SK-N-SH treated with all-trans-retinoic acid at 6 μM for 48 hours (cell line): ENCODE measurements at regions not wholly inside any gene's neighbourhood (a gene's known extent, or its start where the extent isn't known, plus 50 kb on each side); places are given as distances from the start of the nearest gene placed in this dataset.

Experiments used
- CSDC2 ChIP-seq: fragments of 250-450 bp; sonication (Bioruptor Pico); IDR thresholded peaks from 2 replicates; pipeline ENCODE4 v1.5.0; 2020; ENCODE audit warnings: mild to moderate bottlenecking, moderate library complexity
- GLIS3 ChIP-seq: fragments of 250-450 bp; sonication (Bioruptor Pico); IDR thresholded peaks from 2 replicates; pipeline ENCODE4 v1.5.0; 2020; ENCODE audit warnings: mild to moderate bottlenecking, moderate library complexity
- ISL1 ChIP-seq: fragments of 250-450 bp; sonication (Bioruptor Pico); IDR thresholded peaks from 2 replicates; pipeline ENCODE4 v2.1.2; 2022; ENCODE audit warnings: mild to moderate bottlenecking, moderate library complexity
- OSR1 ChIP-seq: fragments of 250-450 bp; sonication (Bioruptor Pico); IDR thresholded peaks from 2 replicates; pipeline ENCODE4 v1.8.0; 2022; ENCODE audit warnings: moderate library complexity, mild to moderate bottlenecking, inconsistent platforms
- PATZ1 ChIP-seq: fragments of 250-450 bp; sonication (Bioruptor Pico); IDR thresholded peaks from 2 replicates; pipeline ENCODE4 v1.8.0; 2020; ENCODE audit warnings: mild to moderate bottlenecking, moderate library complexity, borderline replicate concordance
- PPARA ChIP-seq: fragments of 250-450 bp; sonication (Bioruptor Pico); IDR thresholded peaks from 2 replicates; pipeline ENCODE4 v1.5.0; 2020; ENCODE audit warnings: mild to moderate bottlenecking, borderline replicate concordance
- RARB ChIP-seq: fragments of 250-450 bp; sonication (Bioruptor Pico); IDR thresholded peaks from 2 replicates; pipeline ENCODE4 v1.8.0; 2021; ENCODE audit warnings: mild to moderate bottlenecking, moderate library complexity
- SNAI2 ChIP-seq: fragments of 250-450 bp; sonication (Bioruptor Pico); IDR thresholded peaks from 2 replicates; pipeline ENCODE4 v1.5.0; 2020; ENCODE audit warnings: mild to moderate bottlenecking, moderate library complexity
- TSHZ2 ChIP-seq: fragments of 250-450 bp; sonication (Bioruptor Pico); IDR thresholded peaks from 2 replicates; pipeline ENCODE4 v1.5.0; 2020; ENCODE audit warnings: mild to moderate bottlenecking, moderate library complexity
- ZFP30 ChIP-seq: fragments of 450-650 bp; formaldehyde crosslinking; IDR thresholded peaks from 2 replicates; pipeline ENCODE4 v1.5.0; 2022; ENCODE audit warnings: mild to moderate bottlenecking, moderate library complexity
- ZNF8 ChIP-seq: fragments of 450-650 bp; formaldehyde crosslinking; IDR thresholded peaks from 2 replicates; pipeline ENCODE4 v1.5.0; 2020; ENCODE audit warnings: mild to moderate bottlenecking, moderate library complexity

GRCh38 chr18:59751186-59751585 is 54.0 kb upstream of the CCBE1 start:
- TF ChIP-seq ZNF8 (no peak), PPARA (CRISPR knock-in tag) (no peak), ISL1 (CRISPR knock-in tag) (no peak), RARB (CRISPR knock-in tag) (no peak), GLIS3 (CRISPR knock-in tag) (no peak), PATZ1 (no peak), CSDC2 (no peak), SNAI2 (no peak), TSHZ2 (CRISPR knock-in tag) (no peak), ZFP30 (CRISPR knock-in tag) (no peak), OSR1 (CRISPR knock-in tag) (no peak)
